OCI-LY1 (cell line): ENCODE measurements at regions not wholly inside any gene's neighbourhood (a gene's known extent, or its start where the extent isn't known, plus 50 kb on each side); places are given as distances from the start of the nearest gene placed in this dataset.

Experiments
- CTCF ChIP-seq: fragments of 200-600 bp; sonication (generic), shearing (Covaris generic); IDR thresholded peaks from 2 replicates; pipeline ENCODE4 v1.5.1; 2017; ENCODE audit warnings: mild to moderate bottlenecking, antibody characterized with exemption, low read length, moderate library complexity, mixed read lengths
- EZH2 ChIP-seq: fragments of 200-600 bp; sonication (generic), shearing (Covaris generic); IDR thresholded peaks from 2 replicates; pipeline ENCODE4 v1.8.0; 2017; ENCODE audit warnings: borderline replicate concordance, mixed run types, mild to moderate bottlenecking, antibody characterized with exemption, low read length, moderate library complexity, mixed read lengths

GRCh38 chr6:28775405-28776129 lies 148.2 kb downstream of the TRIM27 start:
- TF ChIP-seq CTCF (no peak), EZH2 (no peak)
